ENCODE measurements at regions not wholly inside any gene's neighbourhood (a gene's known extent, or its start where the extent isn't known, plus 50 kb on each side); places are given as distances from the start of the nearest gene placed in this dataset.

- TF ChIP-seq SMC3 (IDR thresholded peaks at IDR 0.05; ENCODE audit: borderline replicate concordance, low read length), result no peak
- no peak for TF ChIP-seq RUNX3 (IDR thresholded peaks at IDR 0.05; ENCODE audit: low read length)
- no peak for TF ChIP-seq EZH2 (IDR thresholded peaks at IDR 0.05; ENCODE audit: borderline replicate concordance, control insufficient read depth, low read depth, low read length)
- no peak for TF ChIP-seq MXI1 (IDR thresholded peaks at IDR 0.05; ENCODE audit: low read depth, low read length)
Observed at GRCh38 chr2:195495966-195496365, 161.1 kb upstream of the SLC39A10 start.

Data from GM12878 (cell line).